ENCODE measurements at regions not wholly inside any gene's neighbourhood (a gene's known extent, or its start where the extent isn't known, plus 50 kb on each side); places are given as distances from the start of the nearest gene placed in this dataset.

DNA sequence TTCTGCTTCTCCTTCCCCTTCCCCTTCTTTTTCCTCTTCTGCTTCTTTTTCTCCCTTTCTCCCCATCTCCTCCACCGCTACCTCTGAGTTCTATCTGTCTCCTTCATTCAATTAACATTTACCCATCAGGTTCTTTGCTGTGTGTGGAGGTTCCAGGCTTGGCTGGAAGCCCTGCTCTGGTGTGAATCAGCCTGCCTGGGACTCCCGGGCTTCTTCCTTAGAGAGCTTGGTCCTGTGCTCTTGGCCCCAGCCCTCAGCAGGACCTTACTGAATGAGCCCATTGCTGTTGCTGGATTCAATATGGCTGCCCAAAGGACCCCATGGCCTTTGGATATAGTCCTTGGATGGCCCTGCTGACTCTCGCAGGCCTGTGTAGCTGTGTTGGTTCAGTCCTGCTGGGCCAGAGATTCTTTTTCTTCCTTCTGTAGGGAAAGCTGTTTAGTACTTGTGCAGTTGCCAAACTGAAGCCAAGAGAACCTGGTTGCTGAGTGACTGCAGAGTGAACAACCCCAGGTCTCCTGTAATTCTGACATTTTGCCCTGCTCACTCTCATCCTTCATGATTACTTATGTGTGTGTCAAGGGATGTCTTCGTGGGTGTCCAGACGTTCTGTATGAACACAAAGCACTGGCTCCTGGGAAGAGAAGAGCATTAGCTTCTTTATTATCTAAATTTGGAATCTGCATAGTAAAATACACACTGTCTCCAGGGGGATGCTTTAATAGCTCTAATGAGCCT lies 81.0 kb upstream of the ZBED5 start:
- Mint-ChIP-seq H3K9me3 (no peaks in the 10 kb centered on the region), H3K36me3 (no peaks in the 10 kb centered on the region), H3K4me1 (peaks cover 8 to 14% (median 10%) of the 10 kb centered on the region in 3 donors), H3K27me3 (peaks cover 4 to 7% of the 10 kb centered on the region in 2 donors), H3K4me3 (no peak overlapping the region), H3K27ac (no peak overlapping the region)
- H3K27me3 ChIP-seq (replicated peaks in 1 of 2; ENCODE audit: control insufficient read depth in 2 of 2, extremely low read depth in 1 of 2, insufficient read depth in 2 of 2, low read length in 1 of 2): peaks cover 0 to 9% of the 10 kb centered on the region in 2 experiments
- CTCF ChIA-PET: interaction anchor here in 1 of 2 donors (0.6 to 1.0 kb wide), 2 partner anchors 8 to 149 kb away, joined by 3 to 4 read pairs; no protein-coding TSS in a partner anchor
- 95% methylated on average over 2 of the region's 5 CpGs for WGBS (ENCODE audit: insufficient coverage)
- H3K9me3 ChIP-seq: no peaks in the 10 kb centered on the region
- no peak overlapping the region for H3K27ac ChIP-seq (ENCODE audit: low read length)
- POLR2A ChIA-PET: no interaction called here
- no peak for ATAC-seq (replicated peaks in 1 of 4)
- H3K4me1 ChIP-seq (ENCODE audit: control insufficient read depth in 1 of 2, extremely low read depth in 1 of 2, insufficient read depth in 2 of 2, low read length in 2 of 2): peaks cover 4 to 8% of the 10 kb centered on the region in 2 experiments
- no peaks in the 10 kb centered on the region for H3K36me3 ChIP-seq (ENCODE audit: control insufficient read depth in 2 of 2, extremely low read depth in 1 of 2, insufficient read depth in 1 of 2, low read length in 1 of 2)
- no peak overlapping the region for H3K4me3 ChIP-seq (ENCODE audit: control insufficient read depth in 1 of 2, extremely low read depth in 1 of 2, low read length in 1 of 2)
- DNase-seq: no peak

GRCh38 chr11:10938231-10938630 lies 80.4 kb upstream of the ZBED5 start:
- Mint-ChIP-seq H3K4me3 (no peak overlapping the region), H3K36me3 (no peaks in the 10 kb centered on the region), H3K9me3 (no peaks in the 10 kb centered on the region), H3K4me1 (peaks cover 11 to 20% (median 12%) of the 10 kb centered on the region in 3 donors), H3K27ac (no peak overlapping the region), H3K27me3 (peaks cover 9 to 12% of the 10 kb centered on the region in 2 donors)
- Histone ChIP-seq H3K27me3 (replicated peaks in 1 of 2; ENCODE audit: control insufficient read depth in 2 of 2, extremely low read depth in 1 of 2, insufficient read depth in 2 of 2, low read length in 1 of 2) (peaks cover 0 to 11% of the 10 kb centered on the region in 2 experiments), H3K4me3 (ENCODE audit: control insufficient read depth in 1 of 2, extremely low read depth in 1 of 2, low read length in 1 of 2) (no peak overlapping the region), H3K27ac (ENCODE audit: low read length) (no peak overlapping the region), H3K9me3 (no peaks in the 10 kb centered on the region), H3K4me1 (ENCODE audit: control insufficient read depth in 1 of 2, extremely low read depth in 1 of 2, insufficient read depth in 2 of 2, low read length in 2 of 2) (peaks cover 4 to 9% of the 10 kb centered on the region in 2 experiments), H3K36me3 (ENCODE audit: control insufficient read depth in 2 of 2, extremely low read depth in 1 of 2, insufficient read depth in 1 of 2, low read length in 1 of 2) (no peaks in the 10 kb centered on the region)
- 97% methylated on average over 5 of the region's 5 CpGs for WGBS (ENCODE audit: insufficient coverage)
- DNase-seq (no peak), ATAC-seq (replicated peaks in 1 of 4) (no peak)
- POLR2A ChIA-PET: no interaction called here
- CTCF ChIA-PET: interaction anchor here in 1 of 2 donors (0.6 kb wide), 1 partner anchor 148 kb away, joined by 3 read pairs; no protein-coding TSS in a partner anchor

- ATAC-seq (replicated peaks in 1 of 4): no peak
- no peaks in the 10 kb centered on the region for H3K9me3 Mint-ChIP-seq
- Histone ChIP-seq H3K4me3 (ENCODE audit: control insufficient read depth in 1 of 2, extremely low read depth in 1 of 2, low read length in 1 of 2) (no peak overlapping the region), H3K27me3 (replicated peaks in 1 of 2; ENCODE audit: control insufficient read depth in 2 of 2, extremely low read depth in 1 of 2, insufficient read depth in 2 of 2, low read length in 1 of 2) (peaks cover 0 to 19% of the 10 kb centered on the region in 2 experiments), H3K36me3 (ENCODE audit: control insufficient read depth in 2 of 2, extremely low read depth in 1 of 2, insufficient read depth in 1 of 2, low read length in 1 of 2) (no peaks in the 10 kb centered on the region), H3K9me3 (no peaks in the 10 kb centered on the region), H3K27ac (ENCODE audit: low read length) (no peak overlapping the region), H3K4me1 (ENCODE audit: control insufficient read depth in 1 of 2, extremely low read depth in 1 of 2, insufficient read depth in 2 of 2, low read length in 2 of 2) (peaks cover 4 to 9% of the 10 kb centered on the region in 2 experiments)
- ChIA-PET CTCF (interaction anchor here in 1 of 2 donors (0.9 kb wide), 1 partner anchor 87 kb away, joined by 3 read pairs; no protein-coding TSS in a partner anchor), POLR2A (no interaction called here)
- H3K4me3 Mint-ChIP-seq: no peak overlapping the region
- H3K36me3 Mint-ChIP-seq: no peaks in the 10 kb centered on the region
- WGBS (ENCODE audit: insufficient coverage): no CpG with 5 or more reads among the region's 1 CpG
- H3K27me3 Mint-ChIP-seq: peaks cover 13 to 17% of the 10 kb centered on the region in 2 donors
- DNase-seq: no peak
- peaks cover 11 to 20% (median 12%) of the 10 kb centered on the region in 3 donors for H3K4me1 Mint-ChIP-seq
- H3K27ac Mint-ChIP-seq: no peak overlapping the region
These were observed 79.5 kb upstream of the ZBED5 start for GRCh38 chr11:10937385-10937771.

DNA sequence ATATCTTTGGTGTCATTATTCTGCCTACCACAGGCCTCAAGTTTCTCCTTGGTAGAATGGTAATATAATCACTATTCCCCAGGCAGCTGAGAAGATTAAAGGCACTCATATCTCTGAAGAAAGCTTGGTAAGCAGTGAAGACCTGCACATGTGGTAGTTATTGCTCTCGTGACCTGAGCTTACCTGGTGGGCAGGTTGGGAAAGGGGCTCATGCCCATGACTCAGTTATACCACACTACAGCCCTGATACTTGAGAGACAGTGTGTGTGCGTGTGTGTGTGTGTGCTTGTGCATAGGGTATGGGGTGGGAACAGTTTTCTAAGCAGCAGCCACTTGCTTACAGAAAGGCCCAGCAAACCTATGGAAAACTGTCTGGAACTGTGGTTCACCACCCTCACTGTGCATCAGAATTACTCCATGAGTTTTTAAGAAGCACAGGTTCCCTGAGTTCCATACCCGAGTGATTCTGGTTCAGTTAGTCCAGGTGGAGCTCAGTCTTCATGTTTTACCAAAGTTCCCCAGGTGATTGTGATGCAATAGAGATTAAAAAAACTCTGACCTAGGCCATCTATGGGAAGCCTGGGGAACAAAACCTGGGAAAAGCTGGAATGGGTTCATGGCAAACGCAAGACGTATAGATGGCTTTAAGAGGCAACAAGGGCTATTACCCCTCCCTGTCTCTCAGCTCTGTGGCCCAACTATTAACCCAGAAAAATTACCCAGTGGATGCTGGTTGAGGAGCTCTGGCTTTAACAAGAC lies 79.0 kb upstream of the ZBED5 start:
- no peaks in the 10 kb centered on the region for H3K9me3 Mint-ChIP-seq
- Histone ChIP-seq H3K4me1 (ENCODE audit: control insufficient read depth in 1 of 2, extremely low read depth in 1 of 2, insufficient read depth in 2 of 2, low read length in 2 of 2) (peaks cover 4 to 10% of the 10 kb centered on the region in 2 experiments), H3K9me3 (no peaks in the 10 kb centered on the region), H3K36me3 (ENCODE audit: control insufficient read depth in 2 of 2, extremely low read depth in 1 of 2, insufficient read depth in 1 of 2, low read length in 1 of 2) (no peaks in the 10 kb centered on the region), H3K27ac (ENCODE audit: low read length) (no peak overlapping the region), H3K27me3 (replicated peaks in 1 of 2; ENCODE audit: control insufficient read depth in 2 of 2, extremely low read depth in 1 of 2, insufficient read depth in 2 of 2, low read length in 1 of 2) (peaks cover under 1 to 25% of the 10 kb centered on the region in 2 experiments), H3K4me3 (ENCODE audit: control insufficient read depth in 1 of 2, extremely low read depth in 1 of 2, low read length in 1 of 2) (no peak overlapping the region)
- ATAC-seq (replicated peaks in 1 of 4) (no peak), DNase-seq (no peak)
- POLR2A ChIA-PET: no interaction called here
- 100% methylated on average over 1 of the region's 5 CpGs for WGBS (ENCODE audit: insufficient coverage)
- H3K4me1 Mint-ChIP-seq: peaks cover 11 to 21% (median 12%) of the 10 kb centered on the region in 3 donors
- H3K36me3 Mint-ChIP-seq: no peaks in the 10 kb centered on the region
- H3K4me3 Mint-ChIP-seq: no peak overlapping the region
- no peak overlapping the region for H3K27ac Mint-ChIP-seq
- CTCF ChIA-PET: interaction anchor here (0.9 to 1.0 kb wide), 2 partner anchors 87 to 91 kb away, joined by 3 read pairs; no protein-coding TSS in a partner anchor
- peaks cover 14 to 18% of the 10 kb centered on the region in 2 donors for H3K27me3 Mint-ChIP-seq

DNA sequence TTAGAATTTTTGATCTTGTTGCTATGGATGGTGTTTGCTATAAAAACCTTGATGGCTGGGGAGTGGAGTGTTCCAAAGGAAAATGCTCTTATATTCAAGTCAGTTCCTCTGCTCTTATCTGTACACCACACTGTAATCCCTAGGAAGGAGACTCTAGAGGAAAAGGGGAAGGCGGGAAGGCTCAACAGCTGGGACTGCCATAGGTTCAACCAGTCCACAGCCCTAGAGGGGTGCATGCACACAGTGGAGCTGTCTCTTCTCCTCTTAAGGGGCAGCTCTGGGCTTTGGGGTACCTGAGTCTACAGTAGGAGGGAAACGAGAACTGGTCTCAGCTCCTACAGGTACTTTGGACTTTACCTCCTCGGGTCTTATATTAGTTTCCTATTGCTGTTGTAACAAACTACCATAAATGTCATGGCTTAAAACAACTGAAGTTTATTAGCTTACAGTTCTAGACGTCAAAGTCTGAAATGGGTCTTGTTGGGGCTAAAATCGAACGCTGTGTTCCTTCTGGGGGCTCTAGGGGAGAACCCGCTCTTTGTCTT lies 77.2 kb upstream of the ZBED5 start:
- ChIA-PET POLR2A (no interaction called here), CTCF (interaction anchor here (0.5 to 2.7 kb wide), 5 partner anchors 86 to 1473 kb away, joined by 3 to 15 read pairs (median 3); no protein-coding TSS in a partner anchor)
- H3K9me3 Mint-ChIP-seq: no peaks in the 10 kb centered on the region
- Histone ChIP-seq H3K36me3 (ENCODE audit: control insufficient read depth in 2 of 2, extremely low read depth in 1 of 2, insufficient read depth in 1 of 2, low read length in 1 of 2) (no peaks in the 10 kb centered on the region), H3K27ac (ENCODE audit: low read length) (no peak overlapping the region), H3K27me3 (replicated peaks in 1 of 2; ENCODE audit: control insufficient read depth in 2 of 2, extremely low read depth in 1 of 2, insufficient read depth in 2 of 2, low read length in 1 of 2) (peaks cover 4 to 38% of the 10 kb centered on the region in 2 experiments), H3K4me3 (ENCODE audit: control insufficient read depth in 1 of 2, extremely low read depth in 1 of 2, low read length in 1 of 2) (no peak overlapping the region), H3K4me1 (ENCODE audit: control insufficient read depth in 1 of 2, extremely low read depth in 1 of 2, insufficient read depth in 2 of 2, low read length in 2 of 2) (peaks cover 4 to 22% of the 10 kb centered on the region in 2 experiments), H3K9me3 (no peaks in the 10 kb centered on the region)
- 100% methylated on average over 1 of the region's 7 CpGs for WGBS (ENCODE audit: insufficient coverage)
- no peaks in the 10 kb centered on the region for H3K36me3 Mint-ChIP-seq
- H3K27ac Mint-ChIP-seq: no peak overlapping the region
- DNase-seq (no peak), ATAC-seq (replicated peaks in 1 of 4) (no peak)
- H3K27me3 Mint-ChIP-seq: peaks cover 24% of the 10 kb centered on the region in 2 donors
- H3K4me1 Mint-ChIP-seq: peaks cover 21 to 29% (median 22%) of the 10 kb centered on the region in 3 donors
- peak overlapping the region in 1 of 3 donors; percentile 88 for H3K4me3 Mint-ChIP-seq
